ENCODE measurements at regions not wholly inside any gene's neighbourhood (a gene's known extent, or its start where the extent isn't known, plus 50 kb on each side); places are given as distances from the start of the nearest gene placed in this dataset.
"Not testable (repeated sequence)": the region's sequence is repeated elsewhere in the genome, so short reads cannot be mapped to it uniquely, and the experiment has no call there.

- no peaks in the 10 kb centered on the region for H3K27me3 Mint-ChIP-seq (ENCODE audit: insufficient read depth, unreplicated experiment)
- intact Hi-C loops (cut with micrococcal nuclease; ENCODE audit: unreplicated experiment) = no loop called here
- ChIA-PET POLR2A (no interaction called here), CTCF (no interaction called here)
- H3K27me3 ChIP-seq (replicated peaks; ENCODE audit: control insufficient read depth, insufficient read depth, low read length) = no peaks in the 10 kb centered on the region
- H3K36me3 Mint-ChIP-seq (ENCODE audit: insufficient read depth, unreplicated experiment) = no peaks in the 10 kb centered on the region
- no peaks in the 10 kb centered on the region for H3K9me3 ChIP-seq
- peak overlapping the region; percentile 15 for H3K4me3 Mint-ChIP-seq (ENCODE audit: unreplicated experiment)
- H3K4me1 ChIP-seq = peaks cover 13% of the 10 kb centered on the region; the same call in 1 of the 2 replicates
- no peak overlapping the region for H3K4me3 ChIP-seq (ENCODE audit: low read depth, low read length)
- H3K27ac Mint-ChIP-seq (ENCODE audit: unreplicated experiment) = peak overlapping the region; percentile 56
- no peak for TF ChIP-seq CTCF (IDR thresholded peaks at IDR 0.05; ENCODE audit: insufficient read depth in 1 of 2, low read depth in 1 of 2, low read length in 1 of 2, severe bottlenecking in 1 of 2, unreplicated experiment in 1 of 2)
- peaks cover 10% of the 10 kb centered on the region for H3K9me3 Mint-ChIP-seq (ENCODE audit: unreplicated experiment)
- H3K4me1 Mint-ChIP-seq (ENCODE audit: low read depth, unreplicated experiment) = peaks cover 7% of the 10 kb centered on the region
- no peaks in the 10 kb centered on the region for H3K36me3 ChIP-seq (ENCODE audit: control insufficient read depth, insufficient read depth, low read length)
- no TSS peak for BruUV-seq (replicated peaks)
- peak; percentile 50 to 55 for DNase-seq
Measured at GRCh38 chr1:199619223-199619622, 408.3 kb upstream of the NR5A2 start.

GRCh38 chr1:199626228-199626627 is 401.3 kb upstream of the NR5A2 start:
- POLR2A ChIA-PET; H3K27me3 ChIP-seq (replicated peaks; ENCODE audit: control insufficient read depth, insufficient read depth, low read length); H3K4me1 ChIP-seq; H3K4me3 ChIP-seq (ENCODE audit: low read depth, low read length); H3K36me3 ChIP-seq (ENCODE audit: control insufficient read depth, insufficient read depth, low read length); H3K4me3 Mint-ChIP-seq (ENCODE audit: unreplicated experiment); H3K36me3 Mint-ChIP-seq (ENCODE audit: insufficient read depth, unreplicated experiment); H3K27me3 Mint-ChIP-seq (ENCODE audit: insufficient read depth, unreplicated experiment); CTCF ChIA-PET; H3K9me3 ChIP-seq; BruUV-seq (replicated peaks); H3K4me1 Mint-ChIP-seq (ENCODE audit: low read depth, unreplicated experiment); DNase-seq; intact Hi-C loops (cut with micrococcal nuclease; ENCODE audit: unreplicated experiment); H3K27ac Mint-ChIP-seq (ENCODE audit: unreplicated experiment): not testable (repeated sequence)
- peaks cover 20% of the 10 kb centered on the region for H3K9me3 Mint-ChIP-seq (ENCODE audit: unreplicated experiment)

- H3K36me3 Mint-ChIP-seq (ENCODE audit: insufficient read depth, unreplicated experiment) = no peaks in the 10 kb centered on the region
- no peak overlapping the region for H3K4me3 ChIP-seq (ENCODE audit: low read depth, low read length)
- H3K27ac Mint-ChIP-seq (ENCODE audit: unreplicated experiment) = no peak overlapping the region
- 0 out of 2 replicates have a peak, but pooled peaks cover 3% of the 10 kb centered on the region for H3K9me3 ChIP-seq
- H3K4me3 Mint-ChIP-seq (ENCODE audit: unreplicated experiment) = no peak overlapping the region
- DNase-seq = no peak
- H3K4me1 ChIP-seq = no peaks in the 10 kb centered on the region
- TF ChIP-seq CTCF (IDR thresholded peaks at IDR 0.05; ENCODE audit: insufficient read depth in 1 of 2, low read depth in 1 of 2, low read length in 1 of 2, severe bottlenecking in 1 of 2, unreplicated experiment in 1 of 2) = no peak
- ChIA-PET CTCF (no interaction called here), POLR2A (no interaction called here)
- BruUV-seq (replicated peaks) = no TSS peak
- H3K27me3 Mint-ChIP-seq (ENCODE audit: insufficient read depth, unreplicated experiment) = no peaks in the 10 kb centered on the region
- peaks cover 7% of the 10 kb centered on the region for H3K9me3 Mint-ChIP-seq (ENCODE audit: unreplicated experiment)
- no peaks in the 10 kb centered on the region for H3K4me1 Mint-ChIP-seq (ENCODE audit: low read depth, unreplicated experiment)
- intact Hi-C loops (cut with micrococcal nuclease; ENCODE audit: unreplicated experiment) = no loop called here
- H3K36me3 ChIP-seq (ENCODE audit: control insufficient read depth, insufficient read depth, low read length) = no peaks in the 10 kb centered on the region
- H3K27me3 ChIP-seq (replicated peaks; ENCODE audit: control insufficient read depth, insufficient read depth, low read length) = no peaks in the 10 kb centered on the region
Measured at GRCh38 chr1:199629624-199630023, 397.9 kb upstream of the NR5A2 start.

- Mint-ChIP-seq H3K27me3 (ENCODE audit: insufficient read depth, unreplicated experiment) (peaks cover 2% of the 10 kb centered on the region), H3K9me3 (ENCODE audit: unreplicated experiment) (peaks cover 10% of the 10 kb centered on the region), H3K36me3 (ENCODE audit: insufficient read depth, unreplicated experiment) (no peaks in the 10 kb centered on the region), H3K4me1 (ENCODE audit: low read depth, unreplicated experiment) (no peaks in the 10 kb centered on the region), H3K27ac (ENCODE audit: unreplicated experiment) (no peak overlapping the region), H3K4me3 (ENCODE audit: unreplicated experiment) (no peak overlapping the region)
- no peak for DNase-seq
- no TSS peak for BruUV-seq (replicated peaks)
- Histone ChIP-seq H3K9me3 (no peaks in the 10 kb centered on the region), H3K4me3 (ENCODE audit: low read depth, low read length) (no peak overlapping the region), H3K4me1 (no peaks in the 10 kb centered on the region), H3K36me3 (ENCODE audit: control insufficient read depth, insufficient read depth, low read length) (no peaks in the 10 kb centered on the region), H3K27me3 (replicated peaks; ENCODE audit: control insufficient read depth, insufficient read depth, low read length) (no peaks in the 10 kb centered on the region)
- no peak for TF ChIP-seq CTCF (IDR thresholded peaks at IDR 0.05; ENCODE audit: insufficient read depth in 1 of 2, low read depth in 1 of 2, low read length in 1 of 2, severe bottlenecking in 1 of 2, unreplicated experiment in 1 of 2)
- CTCF ChIA-PET = no interaction called here
- POLR2A ChIA-PET = no interaction called here
- intact Hi-C loops (cut with micrococcal nuclease; ENCODE audit: unreplicated experiment) = no loop called here
Measured at GRCh38 chr1:199639453-199639852, 388.1 kb upstream of the NR5A2 start.

Data from Caco-2 (cell line).